ENCODE measurements at regions not wholly inside any gene's neighbourhood (a gene's known extent, or its start where the extent isn't known, plus 50 kb on each side); places are given as distances from the start of the nearest gene placed in this dataset.
"Not testable (repeated sequence)": the region's sequence is repeated elsewhere in the genome, so short reads cannot be mapped to it uniquely, and the experiment has no call there.

DNA sequence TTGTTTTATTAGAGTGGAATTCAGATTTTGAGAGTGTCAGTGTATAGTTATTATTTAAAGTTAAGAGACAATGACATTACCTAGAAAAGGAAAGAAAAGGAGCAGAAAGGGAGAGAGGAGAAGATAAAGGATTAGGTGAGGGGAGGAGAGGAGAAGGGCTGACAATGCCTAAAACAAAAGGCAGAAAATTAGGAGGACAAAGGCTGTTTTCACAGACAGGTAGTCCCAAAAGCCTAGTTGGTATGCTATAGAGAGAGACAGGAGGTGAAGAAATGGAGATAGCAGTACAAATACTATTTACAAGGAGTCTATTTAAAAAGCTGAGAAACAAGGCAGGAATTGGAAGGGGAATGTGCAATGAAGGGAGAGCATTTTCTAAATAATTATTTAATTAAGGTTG is 409.4 kb upstream of the ADGRB3 start:
- TF ChIP-seq CTCF (conservative IDR thresholded peaks at IDR 0.05): no peak
- no peak for TF ChIP-seq EZH2 (IDR thresholded peaks at IDR 0.05; ENCODE audit: low read depth)
- Histone ChIP-seq H3F3A (ENCODE audit: insufficient read depth, low read depth) (no peaks in the 10 kb centered on the region), H4K20me1 (ENCODE audit: insufficient read depth) (no peaks in the 10 kb centered on the region; the same call in 1 of the 2 replicates), H3K27me3 (ENCODE audit: insufficient read depth, low read depth) (no peaks in the 10 kb centered on the region), H3K4me3 (no peak overlapping the region), H3K27ac (no peak overlapping the region), H3K36me3 (ENCODE audit: low read depth) (no peaks in the 10 kb centered on the region), H3K9me2 (ENCODE audit: insufficient read depth) (no peaks in the 10 kb centered on the region), H2AFZ (no peak overlapping the region), H3K79me2 (ENCODE audit: low read depth) (no peaks in the 10 kb centered on the region), H3K9me3 (ENCODE audit: insufficient read depth, low read depth) (no peaks in the 10 kb centered on the region), H3K4me1 (replicated peaks; ENCODE audit: insufficient read depth) (no peaks in the 10 kb centered on the region), H3K4me2 (no peak overlapping the region)
- DNase-seq: no peak
- CTCF ChIA-PET: no interaction called here
- POLR2A ChIA-PET (ENCODE audit: unreplicated experiment): no interaction called here
- intact Hi-C loops (cut with micrococcal nuclease; ENCODE audit: unreplicated experiment): no loop called here
- BruUV-seq (replicated peaks): no TSS peak

DNA sequence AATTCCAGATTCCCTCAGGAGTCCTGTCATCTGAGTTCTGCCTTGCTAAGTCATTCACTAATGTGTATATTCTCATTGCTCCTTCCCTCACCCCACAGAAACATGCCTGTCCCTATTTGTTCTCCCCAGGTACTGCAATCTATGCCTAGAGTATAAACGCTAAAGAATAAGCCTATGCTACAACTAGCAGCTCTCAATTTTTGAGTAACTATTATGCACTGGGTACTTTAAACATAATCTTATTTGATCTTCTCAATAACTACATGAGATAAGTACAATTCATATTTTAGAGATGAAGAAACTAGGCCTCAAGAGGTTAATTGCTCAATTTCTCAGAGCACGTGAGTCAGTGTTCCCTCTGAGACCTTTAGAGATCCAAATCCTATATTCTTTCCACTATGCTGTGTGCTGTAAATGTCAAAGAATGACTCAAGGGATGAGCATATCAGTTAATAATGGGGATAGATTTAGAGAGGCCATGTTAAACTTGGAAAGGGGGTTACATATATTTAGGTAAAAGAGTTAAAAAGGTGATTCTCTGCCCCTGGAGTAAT is 423.8 kb upstream of the ADGRB3 start:
- Histone ChIP-seq H3K79me2 (ENCODE audit: low read depth) (no peaks in the 10 kb centered on the region), H4K20me1 (ENCODE audit: insufficient read depth) (no peaks in the 10 kb centered on the region), H3K4me1 (replicated peaks; ENCODE audit: insufficient read depth) (no peaks in the 10 kb centered on the region), H2AFZ (no peak overlapping the region), H3K4me3 (no peak overlapping the region), H3K9me2 (ENCODE audit: insufficient read depth) (no peaks in the 10 kb centered on the region), H3K4me2 (no peak overlapping the region), H3K9me3 (ENCODE audit: insufficient read depth, low read depth) (no peaks in the 10 kb centered on the region), H3K36me3 (ENCODE audit: low read depth) (no peaks in the 10 kb centered on the region), H3K27me3 (ENCODE audit: insufficient read depth, low read depth) (no peaks in the 10 kb centered on the region), H3K27ac (no peak overlapping the region), H3F3A (ENCODE audit: insufficient read depth, low read depth) (no peaks in the 10 kb centered on the region)
- DNase-seq: no peak
- no TSS peak for BruUV-seq (replicated peaks)
- ChIA-PET CTCF (no interaction called here), POLR2A (ENCODE audit: unreplicated experiment) (no interaction called here)
- TF ChIP-seq CTCF (conservative IDR thresholded peaks at IDR 0.05): no peak
- no peak for TF ChIP-seq EZH2 (IDR thresholded peaks at IDR 0.05; ENCODE audit: low read depth)
- intact Hi-C loops (cut with micrococcal nuclease; ENCODE audit: unreplicated experiment): no loop called here

GRCh38 chr6:68207612-68208011 is 427.5 kb upstream of the ADGRB3 start:
- H3K9me2 ChIP-seq (ENCODE audit: insufficient read depth); H3F3A ChIP-seq (ENCODE audit: insufficient read depth, low read depth); BruUV-seq (replicated peaks); intact Hi-C loops (cut with micrococcal nuclease; ENCODE audit: unreplicated experiment); CTCF ChIA-PET; H3K27me3 ChIP-seq (ENCODE audit: insufficient read depth, low read depth); POLR2A ChIA-PET (ENCODE audit: unreplicated experiment); H3K27ac ChIP-seq; H3K4me1 ChIP-seq (replicated peaks; ENCODE audit: insufficient read depth); H3K4me2 ChIP-seq; H2AFZ ChIP-seq; DNase-seq; H3K4me3 ChIP-seq; H4K20me1 ChIP-seq (ENCODE audit: insufficient read depth); H3K36me3 ChIP-seq (ENCODE audit: low read depth); H3K79me2 ChIP-seq (ENCODE audit: low read depth); H3K9me3 ChIP-seq (ENCODE audit: insufficient read depth, low read depth): not testable (repeated sequence)

DNA sequence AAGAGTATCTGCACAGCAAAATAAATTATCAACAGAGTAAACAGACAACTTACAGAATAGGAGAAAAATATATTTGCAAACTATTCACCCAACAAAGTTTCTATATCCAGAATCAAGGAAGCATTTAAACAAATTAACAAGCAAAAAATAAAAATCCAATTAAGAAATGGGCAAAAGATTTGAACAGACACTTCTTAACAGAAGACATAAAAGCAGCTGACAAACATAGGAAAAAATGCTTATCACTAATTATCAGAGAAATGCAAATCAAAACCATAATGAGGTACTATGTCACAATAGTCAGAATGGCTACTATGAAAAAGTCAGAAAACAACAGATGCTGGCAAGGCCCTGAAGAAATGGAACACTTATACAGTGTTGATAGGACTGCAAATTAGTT is 434.2 kb upstream of the ADGRB3 start:
- Histone ChIP-seq H3K4me1 (replicated peaks; ENCODE audit: insufficient read depth) (no peaks in the 10 kb centered on the region), H3K4me2 (no peak overlapping the region), H4K20me1 (ENCODE audit: insufficient read depth) (no peaks in the 10 kb centered on the region), H3K27ac (no peak overlapping the region), H3K9me3 (ENCODE audit: insufficient read depth, low read depth) (no peaks in the 10 kb centered on the region), H3K9me2 (ENCODE audit: insufficient read depth) (no peaks in the 10 kb centered on the region), H3K27me3 (ENCODE audit: insufficient read depth, low read depth) (no peaks in the 10 kb centered on the region), H3F3A (ENCODE audit: insufficient read depth, low read depth) (no peaks in the 10 kb centered on the region), H3K79me2 (ENCODE audit: low read depth) (no peaks in the 10 kb centered on the region), H3K36me3 (ENCODE audit: low read depth) (no peaks in the 10 kb centered on the region), H3K4me3 (no peak overlapping the region), H2AFZ (no peak overlapping the region)
- CTCF ChIA-PET: no interaction called here
- no peak for TF ChIP-seq CTCF (conservative IDR thresholded peaks at IDR 0.05)
- TF ChIP-seq EZH2 (IDR thresholded peaks at IDR 0.05; ENCODE audit: low read depth): no peak
- intact Hi-C loops (cut with micrococcal nuclease; ENCODE audit: unreplicated experiment): no loop called here
- BruUV-seq (replicated peaks): no TSS peak
- POLR2A ChIA-PET (ENCODE audit: unreplicated experiment): no interaction called here
- DNase-seq: no peak

Data from PC-9 (cell line).